ENCODE measurements at regions not wholly inside any gene's neighbourhood (a gene's known extent, or its start where the extent isn't known, plus 50 kb on each side); places are given as distances from the start of the nearest gene placed in this dataset.

- no peak for TF ChIP-seq CTCF (conservative IDR thresholded peaks at IDR 0.05; ENCODE audit: low read depth, low read length)
- no peaks in the 10 kb centered on the region for H4K20me1 ChIP-seq (ENCODE audit: insufficient read depth)
- no peak overlapping the region for H2AFZ ChIP-seq (ENCODE audit: low read depth)
- no peaks in the 10 kb centered on the region for H3K79me2 ChIP-seq (ENCODE audit: insufficient read depth, low read depth)
- H3K4me3 ChIP-seq (IDR thresholded peaks at IDR 0.05; ENCODE audit: insufficient read depth, low read depth, low read length) = no peak overlapping the region
- no peaks in the 10 kb centered on the region for H3K4me1 ChIP-seq (ENCODE audit: low read depth, poor library complexity, severe bottlenecking)
- H3K36me3 ChIP-seq (ENCODE audit: insufficient read depth) = no peaks in the 10 kb centered on the region
- H3K4me2 ChIP-seq = no peak overlapping the region
- no peak overlapping the region for H3K27ac ChIP-seq
- no peaks in the 10 kb centered on the region for H3K27me3 ChIP-seq (ENCODE audit: insufficient read depth, low read depth)
- H3K9ac ChIP-seq = no peak overlapping the region
These were observed 83.8 kb upstream of the NXT1 start for GRCh38 chr20:23266530-23267398.

GRCh38 chr20:23265226-23265625, 85.4 kb upstream of the NXT1 start:
- H3K4me2 ChIP-seq = no peak overlapping the region
- no peaks in the 10 kb centered on the region for H3K36me3 ChIP-seq (ENCODE audit: insufficient read depth)
- TF ChIP-seq CTCF (conservative IDR thresholded peaks at IDR 0.05; ENCODE audit: low read depth, low read length) = no peak
- no peaks in the 10 kb centered on the region for H3K79me2 ChIP-seq (ENCODE audit: insufficient read depth, low read depth)
- no peak overlapping the region for H3K9ac ChIP-seq
- no peaks in the 10 kb centered on the region for H3K4me1 ChIP-seq (ENCODE audit: low read depth, poor library complexity, severe bottlenecking)
- H3K27me3 ChIP-seq (ENCODE audit: insufficient read depth, low read depth) = no peaks in the 10 kb centered on the region
- H4K20me1 ChIP-seq (ENCODE audit: insufficient read depth) = no peaks in the 10 kb centered on the region
- no peak overlapping the region for H3K27ac ChIP-seq
- H2AFZ ChIP-seq (ENCODE audit: low read depth) = no peak overlapping the region
- H3K4me3 ChIP-seq (IDR thresholded peaks at IDR 0.05; ENCODE audit: insufficient read depth, low read depth, low read length) = no peak overlapping the region

- Histone ChIP-seq H3K36me3 (ENCODE audit: insufficient read depth) (no peaks in the 10 kb centered on the region), H3K27ac (no peak overlapping the region), H3K4me3 (IDR thresholded peaks at IDR 0.05; ENCODE audit: insufficient read depth, low read depth, low read length) (no peak overlapping the region), H3K9ac (no peak overlapping the region), H3K79me2 (ENCODE audit: insufficient read depth, low read depth) (no peaks in the 10 kb centered on the region), H4K20me1 (ENCODE audit: insufficient read depth) (no peaks in the 10 kb centered on the region), H3K4me1 (ENCODE audit: low read depth, poor library complexity, severe bottlenecking) (no peaks in the 10 kb centered on the region), H2AFZ (ENCODE audit: low read depth) (no peak overlapping the region), H3K27me3 (ENCODE audit: insufficient read depth, low read depth) (no peaks in the 10 kb centered on the region), H3K4me2 (no peak overlapping the region)
- no peak for TF ChIP-seq CTCF (conservative IDR thresholded peaks at IDR 0.05; ENCODE audit: low read depth, low read length)
These were observed 86.0 kb upstream of the NXT1 start for GRCh38 chr20:23264545-23264944.

- no peak overlapping the region for H3K4me2 ChIP-seq
- no peak overlapping the region for H3K4me3 ChIP-seq (IDR thresholded peaks at IDR 0.05; ENCODE audit: insufficient read depth, low read depth, low read length)
- no peaks in the 10 kb centered on the region for H3K4me1 ChIP-seq (ENCODE audit: low read depth, poor library complexity, severe bottlenecking)
- H3K36me3 ChIP-seq (ENCODE audit: insufficient read depth) = no peaks in the 10 kb centered on the region
- no peak overlapping the region for H3K9ac ChIP-seq
- H3K79me2 ChIP-seq (ENCODE audit: insufficient read depth, low read depth) = no peaks in the 10 kb centered on the region
- TF ChIP-seq CTCF (conservative IDR thresholded peaks at IDR 0.05; ENCODE audit: low read depth, low read length) = no peak
- no peaks in the 10 kb centered on the region for H3K27me3 ChIP-seq (ENCODE audit: insufficient read depth, low read depth)
- H2AFZ ChIP-seq (ENCODE audit: low read depth) = no peak overlapping the region
- H4K20me1 ChIP-seq (ENCODE audit: insufficient read depth) = no peaks in the 10 kb centered on the region
- no peak overlapping the region for H3K27ac ChIP-seq
These were observed 90.3 kb upstream of the NXT1 start for GRCh38 chr20:23260181-23260840.

Measured in KMS-11 (cell line).